Endodermal cell (in vitro differentiated cells): ENCODE measurements at regions not wholly inside any gene's neighbourhood (a gene's known extent, or its start where the extent isn't known, plus 50 kb on each side); places are given as distances from the start of the nearest gene placed in this dataset.
A peak's percentile ranks its signal among the peaks of the same experiment; 100 is the strongest.

Experiments
- DNase-seq: peaks from one replicate; pipeline ENCODE4 v3.0.0-alpha.2; 2017
- H3K27ac ChIP-seq: 2 replicates; pipeline ENCODE4 v1.5.1; 2013; ENCODE audit warnings: mild to moderate bottlenecking, low read depth, low read length, moderate library complexity
- H3K27me3 ChIP-seq: 2 replicates; pipeline ENCODE4 v1.6.1; 2013; ENCODE audit warnings: mild to moderate bottlenecking, low read length, moderate library complexity; ENCODE audit not compliant: insufficient read depth, control insufficient read depth, poor library complexity, severe bottlenecking
- H3K36me3 ChIP-seq: 2 replicates; pipeline ENCODE4 v1.7.0; 2013; ENCODE audit warnings: mild to moderate bottlenecking, low read length, moderate library complexity; ENCODE audit not compliant: control insufficient read depth, insufficient read depth
- H3K4me1 ChIP-seq: one replicate; pipeline ENCODE4 v1.7.0; 2013; ENCODE audit warnings: low read length; ENCODE audit not compliant: control insufficient read depth, insufficient read depth
- H3K4me3 ChIP-seq: 2 replicates; pipeline ENCODE4 v1.5.1; 2013; ENCODE audit warnings: mild to moderate bottlenecking, low read length, moderate library complexity
- H3K9ac ChIP-seq: 2 replicates; pipeline ENCODE4 v1.6.1; 2013; ENCODE audit warnings: mild to moderate bottlenecking, low read length, moderate library complexity; ENCODE audit not compliant: poor library complexity, severe bottlenecking; ENCODE audit errors: extremely low read depth
- H3K9me3 ChIP-seq: 2 replicates; pipeline ENCODE4 v1.6.1; 2013; ENCODE audit warnings: mild to moderate bottlenecking, low read length, moderate library complexity; ENCODE audit not compliant: control insufficient read depth
- H3K27ac Mint-ChIP-seq: 2 replicates; pipeline ENCODE4 v1.8.0; 2020; ENCODE audit warnings: mixed read lengths
- H3K27me3 Mint-ChIP-seq: 2 replicates; pipeline ENCODE4 v1.8.0; 2021; ENCODE audit warnings: mild to moderate bottlenecking, mixed read lengths; ENCODE audit not compliant: insufficient read depth
- H3K36me3 Mint-ChIP-seq: 2 replicates; pipeline ENCODE4 v1.8.0; 2020; ENCODE audit warnings: low read depth, mixed read lengths
- H3K4me1 Mint-ChIP-seq: 2 replicates; pipeline ENCODE4 v1.8.0; 2020; ENCODE audit warnings: mixed read lengths
- H3K4me3 Mint-ChIP-seq: 2 replicates; pipeline ENCODE4 v1.8.0; 2020; ENCODE audit warnings: mild to moderate bottlenecking, moderate library complexity, mixed read lengths
- H3K9me3 Mint-ChIP-seq: 2 replicates; pipeline ENCODE4 v1.8.0; 2020; ENCODE audit warnings: mild to moderate bottlenecking, mixed read lengths
- CTCF ChIP-seq: fragments of 200-600 bp; sonication (generic); conservative IDR thresholded peaks from 2 replicates; pipeline ENCODE4 v1.5.0; 2021; ENCODE audit warnings: antibody characterized with exemption, mild to moderate bottlenecking
- WGBS, 2 experiments: methylation state at CpG; one replicate each; pipeline versions ENCODE4 v1.1.5 to v1.1.7; 2013; ENCODE audit warnings: missing lambda C conversion rate in 2 of 2, mixed read lengths in 1 of 2; ENCODE audit not compliant: insufficient coverage in 1 of 2, insufficient read length in 1 of 2; 5-methylcytosine and 5-hydroxymethylcytosine counted together

DNA sequence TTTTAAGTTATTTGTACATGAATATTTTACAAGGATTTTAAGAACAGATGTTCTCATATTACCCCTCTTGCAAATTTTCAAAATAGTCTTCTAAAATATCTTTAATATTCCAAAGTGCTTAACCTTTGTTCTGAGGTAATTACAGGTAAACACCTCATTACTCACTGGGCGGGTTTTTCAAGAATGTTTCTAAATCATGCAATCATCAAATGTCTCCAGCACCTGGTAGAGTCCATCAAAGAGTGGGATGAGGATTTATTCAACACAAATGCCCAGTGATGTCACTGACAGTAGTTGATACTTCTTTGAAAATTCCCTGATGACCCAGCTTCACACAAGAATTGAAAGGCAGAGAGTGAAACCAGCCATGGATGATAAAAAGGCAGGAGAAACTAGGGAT lies 114.4 kb downstream of the SEC61B start:
- Mint-ChIP-seq H3K9me3 (no peaks in the 10 kb centered on the region), H3K27me3 (peaks cover 5% of the 10 kb centered on the region), H3K27ac (no peak overlapping the region), H3K4me3 (no peak overlapping the region), H3K4me1 (no peaks in the 10 kb centered on the region), H3K36me3 (no peaks in the 10 kb centered on the region)
- 74 to 100% methylated on average over 1 of the region's 1 CpG for WGBS, 2 experiments
- no peak for TF ChIP-seq CTCF
- Histone ChIP-seq H3K9me3 (no peaks in the 10 kb centered on the region), H3K4me1 (no peaks in the 10 kb centered on the region), H3K4me3 (no peak overlapping the region), H3K9ac (no peak overlapping the region), H3K27ac (no peak overlapping the region), H3K27me3 (no peaks in the 10 kb centered on the region), H3K36me3 (no peaks in the 10 kb centered on the region)
- DNase-seq = no peak

DNA sequence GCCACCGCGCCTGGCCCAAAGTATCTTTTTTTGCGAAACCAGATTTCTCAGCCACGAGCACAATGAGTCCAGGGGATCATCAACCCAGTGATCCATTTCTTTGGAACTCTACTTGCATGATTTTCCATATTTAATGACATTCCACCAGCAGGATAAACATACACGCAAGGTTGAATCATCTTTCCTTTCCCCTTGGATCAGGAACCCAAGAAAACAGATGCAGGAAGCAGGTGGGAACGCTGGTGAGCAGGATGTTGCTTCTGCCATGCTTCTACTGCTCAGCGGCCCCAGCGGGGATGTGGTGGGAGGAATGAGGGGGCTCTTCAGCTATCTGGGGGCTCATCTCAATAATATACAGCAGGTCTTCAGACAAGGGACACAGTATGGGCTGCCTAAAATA lies 118.2 kb downstream of the SEC61B start:
- Histone ChIP-seq H3K27ac (no peak overlapping the region), H3K4me1 (no peaks in the 10 kb centered on the region), H3K27me3 (no peaks in the 10 kb centered on the region), H3K9me3 (no peaks in the 10 kb centered on the region), H3K4me3 (no peak overlapping the region), H3K9ac (no peak overlapping the region), H3K36me3 (no peaks in the 10 kb centered on the region)
- no peak for DNase-seq
- Mint-ChIP-seq H3K4me1 (no peaks in the 10 kb centered on the region), H3K27me3 (no peaks in the 10 kb centered on the region), H3K9me3 (no peaks in the 10 kb centered on the region), H3K27ac (no peak overlapping the region), H3K4me3 (no peak overlapping the region), H3K36me3 (no peaks in the 10 kb centered on the region)
- WGBS, 2 experiments = 95 to 97% methylated on average over 7 to 8 of the region's 8 CpGs
- TF ChIP-seq CTCF = no peak

DNA sequence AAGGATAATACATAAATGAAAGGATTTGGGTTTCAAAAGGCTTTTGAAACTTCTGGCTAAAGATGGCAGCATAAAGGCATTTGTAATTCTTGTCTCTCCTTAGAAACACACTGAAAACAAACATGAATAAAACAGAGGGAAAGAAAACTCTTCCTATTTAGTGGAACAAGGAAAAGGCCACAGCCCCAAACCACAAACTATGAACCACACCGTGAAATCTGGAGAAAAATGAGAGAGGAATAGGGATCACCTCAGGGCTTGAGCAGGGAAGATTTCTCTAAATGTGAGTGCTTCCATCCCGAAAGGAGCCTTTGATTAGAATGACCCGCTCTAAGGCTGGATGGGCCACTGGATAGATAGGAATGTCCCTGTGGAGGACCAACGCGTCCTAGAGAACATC lies 119.6 kb downstream of the SEC61B start:
- H3K36me3 Mint-ChIP-seq = no peaks in the 10 kb centered on the region
- no peaks in the 10 kb centered on the region for H3K4me1 Mint-ChIP-seq
- Histone ChIP-seq H3K27me3 (peaks cover 6% of the 10 kb centered on the region), H3K9ac (no peak overlapping the region), H3K36me3 (no peaks in the 10 kb centered on the region), H3K4me1 (no peaks in the 10 kb centered on the region), H3K9me3 (no peaks in the 10 kb centered on the region), H3K4me3 (no peak overlapping the region), H3K27ac (no peak overlapping the region)
- WGBS, 2 experiments = 96 to 97% methylated on average over 4 to 5 of the region's 5 CpGs
- no peak for TF ChIP-seq CTCF
- H3K27ac Mint-ChIP-seq = no peak overlapping the region
- DNase-seq = peak; percentile 5
- H3K27me3 Mint-ChIP-seq = peaks cover 5% of the 10 kb centered on the region
- H3K9me3 Mint-ChIP-seq = no peaks in the 10 kb centered on the region
- H3K4me3 Mint-ChIP-seq = no peak overlapping the region
